ENCODE measurements at regions not wholly inside any gene's neighbourhood (a gene's known extent, or its start where the extent isn't known, plus 50 kb on each side); places are given as distances from the start of the nearest gene placed in this dataset.

DNA sequence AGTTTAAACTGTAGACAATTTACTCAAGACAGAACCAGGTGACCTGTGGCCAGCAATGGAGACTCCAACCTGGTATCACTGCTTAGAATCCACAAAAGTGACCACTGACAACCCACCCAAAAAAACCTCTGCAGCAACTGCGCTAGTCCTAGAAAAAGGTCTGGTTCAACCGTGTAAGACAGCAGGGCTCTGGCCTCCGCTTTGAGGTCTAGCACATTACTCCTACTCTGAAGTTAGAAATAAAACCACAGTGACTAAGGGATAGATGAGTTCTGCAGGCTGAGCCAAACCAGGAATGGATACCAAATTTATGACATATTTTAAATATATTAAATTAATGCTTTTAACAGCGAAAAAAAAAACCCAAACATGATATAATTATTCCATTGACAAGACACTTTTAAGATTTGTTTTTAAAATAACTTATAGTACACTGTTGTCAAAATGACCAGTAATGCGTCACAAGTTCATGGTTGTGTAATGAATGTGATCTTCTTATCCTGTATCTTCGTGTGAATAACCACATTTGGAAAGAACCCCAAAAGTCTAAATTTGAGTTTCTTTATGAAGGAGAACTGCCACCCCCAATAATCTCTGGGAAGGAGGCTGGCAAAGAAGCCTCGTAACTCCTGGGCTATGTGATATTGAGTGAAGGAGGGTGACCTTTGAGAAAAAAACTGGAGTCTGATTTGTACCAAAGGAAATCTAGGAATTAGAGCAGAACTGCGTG, 101.9 kb upstream of the SLC44A1 start:
- H4K20me1 ChIP-seq (ENCODE audit: insufficient read depth, low read length), result no peaks in the 10 kb centered on the region
- no peaks in the 10 kb centered on the region for H3K9me3 ChIP-seq (ENCODE audit: low read length)
- no peak overlapping the region for H2AFZ ChIP-seq (ENCODE audit: low read length)
- H3K9me2 ChIP-seq (ENCODE audit: insufficient read depth, low read length), result no peaks in the 10 kb centered on the region
- DNase-seq (ENCODE audit: low spot score), result no peak
- H3K4me2 ChIP-seq (ENCODE audit: low read length), result no peak overlapping the region
- no peaks in the 10 kb centered on the region for H3K36me3 ChIP-seq (ENCODE audit: insufficient read depth, low read length)
- ChIA-PET CTCF (ENCODE audit: unreplicated experiment) (no interaction called here), POLR2A (interaction anchor here (0.7 to 1.3 kb wide), 2 partner anchors 24 to 220 kb away, joined by 3 to 4 read pairs; no protein-coding TSS in a partner anchor)
- no peaks in the 10 kb centered on the region for H3K79me2 ChIP-seq (ENCODE audit: insufficient read depth, low read depth, low read length)
- H3K4me3 ChIP-seq (ENCODE audit: low read depth, low read length, poor library complexity, severe bottlenecking), result no peak overlapping the region
- intact Hi-C loops (cut with micrococcal nuclease; ENCODE audit: unreplicated experiment), result no loop called here
- no peak overlapping the region for H3K27ac ChIP-seq (ENCODE audit: low read depth, low read length, poor library complexity, severe bottlenecking)
- BruUV-seq (replicated peaks), result no TSS peak
- no peaks in the 10 kb centered on the region for H3K4me1 ChIP-seq (ENCODE audit: insufficient read depth, low read length, poor library complexity, severe bottlenecking)
- TF ChIP-seq EZH2phosphoT487 (IDR thresholded peaks at IDR 0.05; ENCODE audit: borderline replicate concordance, low read depth, low read length), result no peak
- TF ChIP-seq, protein P1, sequence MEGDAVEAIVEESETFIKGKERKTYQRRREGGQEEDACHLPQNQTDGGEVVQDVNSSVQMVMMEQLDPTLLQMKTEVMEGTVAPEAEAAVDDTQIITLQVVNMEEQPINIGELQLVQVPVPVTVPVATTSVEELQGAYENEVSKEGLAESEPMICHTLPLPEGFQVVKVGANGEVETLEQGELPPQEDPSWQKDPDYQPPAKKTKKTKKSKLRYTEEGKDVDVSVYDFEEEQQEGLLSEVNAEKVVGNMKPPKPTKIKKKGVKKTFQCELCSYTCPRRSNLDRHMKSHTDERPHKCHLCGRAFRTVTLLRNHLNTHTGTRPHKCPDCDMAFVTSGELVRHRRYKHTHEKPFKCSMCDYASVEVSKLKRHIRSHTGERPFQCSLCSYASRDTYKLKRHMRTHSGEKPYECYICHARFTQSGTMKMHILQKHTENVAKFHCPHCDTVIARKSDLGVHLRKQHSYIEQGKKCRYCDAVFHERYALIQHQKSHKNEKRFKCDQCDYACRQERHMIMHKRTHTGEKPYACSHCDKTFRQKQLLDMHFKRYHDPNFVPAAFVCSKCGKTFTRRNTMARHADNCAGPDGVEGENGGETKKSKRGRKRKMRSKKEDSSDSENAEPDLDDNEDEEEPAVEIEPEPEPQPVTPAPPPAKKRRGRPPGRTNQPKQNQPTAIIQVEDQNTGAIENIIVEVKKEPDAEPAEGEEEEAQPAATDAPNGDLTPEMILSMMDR (conservative IDR thresholded peaks at IDR 0.05; ENCODE audit: low read length), result no peak

DNA sequence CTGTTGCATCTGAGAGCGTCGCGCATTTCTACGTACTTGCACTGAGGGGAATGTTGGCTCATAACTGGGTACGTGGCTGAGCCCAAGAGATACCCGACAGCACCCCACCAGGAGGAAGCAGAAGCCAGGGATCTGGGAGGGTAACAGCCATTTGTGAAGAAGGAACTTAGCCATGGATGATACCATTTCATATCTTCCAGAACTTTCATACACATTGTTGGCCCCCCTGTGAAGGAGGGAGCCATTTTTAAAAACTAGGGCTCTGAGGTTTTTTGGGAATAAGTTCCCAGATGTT, 101.4 kb upstream of the SLC44A1 start:
- Histone ChIP-seq H3K4me3 (ENCODE audit: low read depth, low read length, poor library complexity, severe bottlenecking) (no peak overlapping the region), H3K27ac (ENCODE audit: low read depth, low read length, poor library complexity, severe bottlenecking) (no peak overlapping the region), H2AFZ (ENCODE audit: low read length) (no peak overlapping the region), H3K36me3 (ENCODE audit: insufficient read depth, low read length) (no peaks in the 10 kb centered on the region), H3K4me2 (ENCODE audit: low read length) (no peak overlapping the region), H4K20me1 (ENCODE audit: insufficient read depth, low read length) (no peaks in the 10 kb centered on the region), H3K9me2 (ENCODE audit: insufficient read depth, low read length) (no peaks in the 10 kb centered on the region), H3K9me3 (ENCODE audit: low read length) (no peaks in the 10 kb centered on the region), H3K4me1 (ENCODE audit: insufficient read depth, low read length, poor library complexity, severe bottlenecking) (no peaks in the 10 kb centered on the region), H3K79me2 (ENCODE audit: insufficient read depth, low read depth, low read length) (no peaks in the 10 kb centered on the region)
- CTCF ChIA-PET (ENCODE audit: unreplicated experiment), result no interaction called here
- intact Hi-C loops (cut with micrococcal nuclease; ENCODE audit: unreplicated experiment), result no loop called here
- BruUV-seq (replicated peaks), result no TSS peak
- POLR2A ChIA-PET, result no interaction called here
- TF ChIP-seq EZH2phosphoT487 (IDR thresholded peaks at IDR 0.05; ENCODE audit: borderline replicate concordance, low read depth, low read length), result no peak
- TF ChIP-seq, protein P1 (conservative IDR thresholded peaks at IDR 0.05; ENCODE audit: low read length), result no peak
- DNase-seq (ENCODE audit: low spot score), result no peak

GRCh38 chr9:105144076-105144475, 100.4 kb upstream of the SLC44A1 start:
- H3K9me2 ChIP-seq (ENCODE audit: insufficient read depth, low read length), result no peaks in the 10 kb centered on the region
- no TSS peak for BruUV-seq (replicated peaks)
- ChIA-PET CTCF (ENCODE audit: unreplicated experiment) (no interaction called here), POLR2A (interaction anchor here (0.6 kb wide), 1 partner anchor 290 kb away, joined by 3 read pairs; no protein-coding TSS in a partner anchor)
- H3K4me1 ChIP-seq (ENCODE audit: insufficient read depth, low read length, poor library complexity, severe bottlenecking), result no peaks in the 10 kb centered on the region
- H2AFZ ChIP-seq (ENCODE audit: low read length), result no peak overlapping the region
- no peaks in the 10 kb centered on the region for H4K20me1 ChIP-seq (ENCODE audit: insufficient read depth, low read length)
- no peak for DNase-seq (ENCODE audit: low spot score)
- H3K9me3 ChIP-seq (ENCODE audit: low read length), result no peaks in the 10 kb centered on the region
- no peak overlapping the region for H3K4me3 ChIP-seq (ENCODE audit: low read depth, low read length, poor library complexity, severe bottlenecking)
- TF ChIP-seq EZH2phosphoT487 (IDR thresholded peaks at IDR 0.05; ENCODE audit: borderline replicate concordance, low read depth, low read length), result no peak
- TF ChIP-seq, protein P1 (conservative IDR thresholded peaks at IDR 0.05; ENCODE audit: low read length), result no peak
- H3K27ac ChIP-seq (ENCODE audit: low read depth, low read length, poor library complexity, severe bottlenecking), result no peak overlapping the region
- no peaks in the 10 kb centered on the region for H3K36me3 ChIP-seq (ENCODE audit: insufficient read depth, low read length)
- intact Hi-C loops (cut with micrococcal nuclease; ENCODE audit: unreplicated experiment), result no loop called here
- H3K4me2 ChIP-seq (ENCODE audit: low read length), result no peak overlapping the region
- H3K79me2 ChIP-seq (ENCODE audit: insufficient read depth, low read depth, low read length), result no peaks in the 10 kb centered on the region

Data from OCI-LY7 (cell line).